ENCODE measurements at regions not wholly inside any gene's neighbourhood (a gene's known extent, or its start where the extent isn't known, plus 50 kb on each side); places are given as distances from the start of the nearest gene placed in this dataset.

DNA sequence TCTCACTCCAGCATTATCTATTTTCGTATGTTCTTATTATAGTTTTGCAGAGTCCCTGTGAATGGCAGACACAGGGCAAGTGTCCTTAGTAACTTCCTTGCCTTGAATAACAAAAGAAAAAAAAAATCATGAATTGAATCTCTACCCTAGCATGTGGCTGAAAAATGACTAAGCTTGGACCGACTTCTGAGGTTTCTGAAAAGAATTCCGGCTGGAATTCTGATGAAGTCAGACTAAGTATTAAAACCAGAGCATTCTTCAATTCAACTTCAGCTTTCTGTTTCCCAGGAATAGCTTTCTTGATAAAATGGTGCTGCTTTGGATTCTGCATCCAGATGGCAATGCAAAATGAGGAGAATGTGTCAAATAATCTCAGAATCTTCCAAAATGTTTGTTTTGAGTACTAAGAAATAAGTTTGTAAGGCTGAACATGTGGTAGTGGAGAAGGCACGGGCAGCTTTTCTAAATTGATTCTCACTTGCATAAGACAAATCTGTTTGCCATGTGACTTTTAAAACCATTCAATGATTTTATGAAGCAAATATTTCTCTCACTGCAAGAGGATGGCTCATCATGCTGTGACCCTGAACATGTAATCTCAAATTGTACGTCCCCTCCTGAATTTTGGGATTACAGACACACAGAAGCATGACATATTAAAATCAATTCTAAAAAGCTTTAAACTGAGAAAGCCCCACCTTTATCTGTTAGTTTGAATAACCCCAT lies 1462.8 kb upstream of the LRRTM1 start:
- intact Hi-C loops (cut with DNase I) = no loop called here
- H3K4me1 ChIP-seq = no peaks in the 10 kb centered on the region
- ATAC-seq (no peak), DNase-seq (no peak)
- H3K27ac ChIP-seq = no peak overlapping the region
- H3K4me3 ChIP-seq = no peak overlapping the region
- H3K9me3 ChIP-seq = peaks cover 0 to 2% of the 10 kb centered on the region in 2 donors
- H3K27me3 ChIP-seq = no peaks in the 10 kb centered on the region
- no peaks in the 10 kb centered on the region for H3K36me3 ChIP-seq
- TF ChIP-seq, protein P1, sequence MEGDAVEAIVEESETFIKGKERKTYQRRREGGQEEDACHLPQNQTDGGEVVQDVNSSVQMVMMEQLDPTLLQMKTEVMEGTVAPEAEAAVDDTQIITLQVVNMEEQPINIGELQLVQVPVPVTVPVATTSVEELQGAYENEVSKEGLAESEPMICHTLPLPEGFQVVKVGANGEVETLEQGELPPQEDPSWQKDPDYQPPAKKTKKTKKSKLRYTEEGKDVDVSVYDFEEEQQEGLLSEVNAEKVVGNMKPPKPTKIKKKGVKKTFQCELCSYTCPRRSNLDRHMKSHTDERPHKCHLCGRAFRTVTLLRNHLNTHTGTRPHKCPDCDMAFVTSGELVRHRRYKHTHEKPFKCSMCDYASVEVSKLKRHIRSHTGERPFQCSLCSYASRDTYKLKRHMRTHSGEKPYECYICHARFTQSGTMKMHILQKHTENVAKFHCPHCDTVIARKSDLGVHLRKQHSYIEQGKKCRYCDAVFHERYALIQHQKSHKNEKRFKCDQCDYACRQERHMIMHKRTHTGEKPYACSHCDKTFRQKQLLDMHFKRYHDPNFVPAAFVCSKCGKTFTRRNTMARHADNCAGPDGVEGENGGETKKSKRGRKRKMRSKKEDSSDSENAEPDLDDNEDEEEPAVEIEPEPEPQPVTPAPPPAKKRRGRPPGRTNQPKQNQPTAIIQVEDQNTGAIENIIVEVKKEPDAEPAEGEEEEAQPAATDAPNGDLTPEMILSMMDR (IDR thresholded peaks at IDR 0.05) = no peak

DNA sequence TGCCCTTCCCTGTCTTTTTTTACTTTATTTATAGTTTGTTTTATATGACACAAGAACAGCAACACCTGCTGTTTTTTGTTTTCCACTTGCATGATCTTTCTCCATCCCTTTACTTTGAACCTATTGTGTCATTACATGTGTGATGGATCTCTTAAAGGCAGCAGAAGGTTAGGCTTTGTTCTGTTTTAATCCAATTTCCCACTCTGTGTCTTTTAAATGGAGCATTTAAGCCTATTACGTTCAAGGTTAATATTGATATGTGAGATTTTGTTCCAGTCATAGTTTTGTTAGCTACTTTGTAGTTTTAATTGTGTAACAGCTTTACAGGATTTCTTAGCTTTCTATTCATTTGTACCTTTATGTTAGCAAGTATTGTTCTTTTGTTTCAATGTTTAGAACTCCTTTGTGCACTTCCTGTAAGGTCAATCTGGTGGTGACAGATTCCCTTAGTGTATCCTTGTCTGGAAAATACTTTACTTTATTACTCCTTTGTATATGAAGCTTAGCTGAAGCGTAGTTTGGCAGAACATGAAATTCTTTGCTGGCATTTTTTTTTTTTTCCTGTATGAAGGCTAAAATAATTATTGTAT lies 1443.0 kb upstream of the LRRTM1 start:
- H3K9me3 ChIP-seq = peaks cover 0 to 11% of the 10 kb centered on the region in 2 donors
- no peaks in the 10 kb centered on the region for H3K4me1 ChIP-seq
- intact Hi-C loops (cut with DNase I) = no loop called here
- ATAC-seq = no peak
- no peak for DNase-seq
- no peaks in the 10 kb centered on the region for H3K27me3 ChIP-seq
- no peak overlapping the region for H3K27ac ChIP-seq
- no peak overlapping the region for H3K4me3 ChIP-seq
- TF ChIP-seq, protein P1 (IDR thresholded peaks at IDR 0.05) = no peak
- H3K36me3 ChIP-seq = no peaks in the 10 kb centered on the region

DNA sequence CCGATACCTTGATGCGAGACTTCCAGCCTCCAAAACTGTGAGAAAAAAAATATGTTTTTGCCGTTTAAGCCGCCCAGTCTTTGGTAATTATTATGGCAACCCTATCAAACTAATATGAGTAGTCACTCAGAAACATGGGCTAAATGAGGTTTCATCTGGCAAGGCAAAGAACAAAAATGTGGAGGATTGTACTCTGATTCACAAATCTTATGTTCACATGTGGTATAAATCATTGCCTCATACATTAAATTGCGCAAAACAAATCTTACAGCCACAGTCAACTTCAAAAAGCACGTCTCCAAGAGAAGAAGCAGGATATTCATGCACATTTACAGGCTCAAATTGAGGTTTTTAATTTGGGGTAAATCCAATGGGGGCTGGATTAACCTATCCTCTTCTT lies 1435.4 kb upstream of the LRRTM1 start:
- H3K4me3 ChIP-seq = no peak overlapping the region
- H3K36me3 ChIP-seq = no peaks in the 10 kb centered on the region
- ATAC-seq = no peak
- H3K4me1 ChIP-seq = no peaks in the 10 kb centered on the region
- H3K9me3 ChIP-seq = peaks cover 0 to 12% of the 10 kb centered on the region in 2 donors
- intact Hi-C loops (cut with DNase I) = no loop called here
- no peaks in the 10 kb centered on the region for H3K27me3 ChIP-seq
- TF ChIP-seq, protein P1 (IDR thresholded peaks at IDR 0.05) = no peak
- no peak overlapping the region for H3K27ac ChIP-seq
- DNase-seq = no peak

DNA sequence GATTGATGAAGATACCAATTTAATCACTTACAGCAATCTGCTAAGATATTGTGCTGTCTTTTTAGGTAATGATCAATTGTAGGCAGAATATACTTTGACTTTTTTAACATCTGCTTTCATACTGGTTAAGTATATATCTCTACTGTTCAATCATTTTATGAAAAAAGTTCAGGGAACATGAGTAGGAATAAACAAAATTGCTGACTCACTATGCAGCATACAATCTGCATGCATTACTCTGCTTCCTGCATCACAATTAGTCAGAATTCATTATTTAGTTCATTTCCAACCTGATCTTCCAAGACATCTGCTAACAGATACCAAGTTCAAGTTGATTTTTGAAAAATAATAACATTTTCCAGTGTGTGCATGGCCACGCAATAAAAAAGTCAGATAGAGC lies 1430.4 kb upstream of the LRRTM1 start:
- peaks cover 0 to 9% of the 10 kb centered on the region in 2 donors for H3K9me3 ChIP-seq
- TF ChIP-seq, protein P1 (IDR thresholded peaks at IDR 0.05) = no peak
- no peak for ATAC-seq
- DNase-seq = no peak
- intact Hi-C loops (cut with DNase I) = no loop called here
- no peak overlapping the region for H3K4me3 ChIP-seq
- no peaks in the 10 kb centered on the region for H3K4me1 ChIP-seq
- H3K27me3 ChIP-seq = no peaks in the 10 kb centered on the region
- no peaks in the 10 kb centered on the region for H3K36me3 ChIP-seq
- H3K27ac ChIP-seq = no peak overlapping the region

DNA sequence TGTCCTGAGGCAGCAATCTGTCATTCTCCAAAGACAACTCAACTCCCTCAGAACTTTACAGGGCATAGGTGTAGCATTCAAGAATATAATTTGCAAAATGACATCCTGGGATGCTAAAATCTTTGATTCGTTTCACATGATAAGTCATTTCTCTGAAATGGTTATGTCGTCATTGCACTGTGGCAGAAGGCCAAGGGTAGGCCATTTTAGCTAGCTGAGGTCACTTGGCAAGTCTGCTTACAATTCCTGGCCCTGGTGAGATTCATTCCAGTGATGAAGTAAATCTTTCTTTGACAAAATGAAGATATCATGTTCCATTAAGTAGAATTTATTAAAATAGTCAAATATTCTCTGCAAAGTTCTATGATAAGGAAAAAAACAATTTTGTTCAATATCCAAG lies 1410.3 kb upstream of the LRRTM1 start:
- no peaks in the 10 kb centered on the region for H3K36me3 ChIP-seq
- H3K9me3 ChIP-seq = peaks cover 0 to 15% of the 10 kb centered on the region in 2 donors
- no peak for DNase-seq
- no peaks in the 10 kb centered on the region for H3K27me3 ChIP-seq
- no peaks in the 10 kb centered on the region for H3K4me1 ChIP-seq
- ATAC-seq = no peak
- H3K27ac ChIP-seq = no peak overlapping the region
- H3K4me3 ChIP-seq = no peak overlapping the region
- TF ChIP-seq, protein P1 (IDR thresholded peaks at IDR 0.05) = no peak
- intact Hi-C loops (cut with DNase I) = no loop called here

All from left lung (tissue), 4 donors.